GM21447 (cell line): ENCODE measurements at regions not wholly inside any gene's neighbourhood (a gene's known extent, or its start where the extent isn't known, plus 50 kb on each side); places are given as distances from the start of the nearest gene placed in this dataset.
"Not testable (repeated sequence)": the region's sequence is repeated elsewhere in the genome, so short reads cannot be mapped to it uniquely, and the experiment has no call there.

ENCODE experiments used
- ATAC-seq: cut with Tn5 transposase; IDR thresholded peaks from one replicate; pipeline ENCODE4 v1.9.1; 2021; ENCODE audit not compliant: unreplicated experiment

DNA sequence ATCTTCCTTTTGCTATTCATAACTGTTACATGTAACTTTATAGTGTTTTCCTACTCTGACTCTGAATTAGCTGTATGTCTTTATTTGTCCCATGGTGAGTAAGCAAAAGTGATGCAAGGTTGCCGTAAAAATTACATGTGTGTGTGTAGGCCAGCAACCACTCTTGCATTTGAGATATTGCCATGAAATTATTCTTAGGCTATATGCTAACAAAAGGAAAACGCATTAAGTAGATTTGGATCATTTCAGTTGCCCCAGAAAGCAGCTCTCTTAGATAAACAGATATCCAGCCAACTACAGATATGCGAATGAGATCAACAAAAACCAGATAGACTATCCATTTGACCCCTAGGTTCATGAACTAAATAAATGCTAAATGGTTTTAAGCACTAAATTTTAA lies 73.6 kb downstream of the CYLC2 start:
- ATAC-seq: no peak

DNA sequence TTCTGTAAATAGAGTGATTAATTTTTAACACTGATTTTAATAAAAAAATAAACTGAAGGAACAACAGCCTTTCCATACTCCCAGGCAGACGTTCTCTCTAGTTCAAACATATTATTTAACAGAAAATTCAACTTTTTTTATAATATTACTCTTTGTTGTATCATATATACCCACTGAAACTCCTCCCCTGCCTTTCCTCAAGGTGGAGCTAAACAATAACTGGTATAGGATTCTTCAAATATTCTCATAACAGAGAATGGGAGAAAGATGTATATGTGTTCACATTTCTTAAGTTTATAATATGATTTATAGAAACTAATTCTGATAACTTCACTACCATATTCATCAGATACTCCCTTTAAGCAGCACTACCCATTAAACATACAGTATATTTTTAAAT lies 83.4 kb downstream of the CYLC2 start:
- ATAC-seq: no peak

- ATAC-seq: no peak
Measured at GRCh38 chr9:103082494-103082893, 87.4 kb downstream of the CYLC2 start.

DNA sequence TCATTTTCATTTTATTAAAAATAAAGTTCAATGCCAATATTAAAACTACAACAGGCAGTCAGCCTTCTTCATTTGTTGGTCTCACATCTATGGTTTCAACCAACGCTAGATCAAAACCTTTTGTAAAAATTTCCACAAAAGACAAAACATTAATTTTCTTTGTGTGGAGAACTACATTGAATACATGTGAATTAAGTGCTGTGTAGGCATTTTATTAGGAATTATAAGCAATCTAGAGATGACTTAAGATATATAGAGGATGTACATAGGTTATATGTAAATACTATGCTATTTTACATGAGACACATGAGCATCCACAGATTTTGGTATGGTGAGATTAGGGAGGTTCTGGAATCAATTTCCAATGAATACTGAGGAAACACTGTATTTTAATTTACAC lies 94.2 kb downstream of the CYLC2 start:
- ATAC-seq: no peak

GRCh38 chr9:103104101-103104500 lies 109.0 kb downstream of the CYLC2 start:
- ATAC-seq: no peak

DNA sequence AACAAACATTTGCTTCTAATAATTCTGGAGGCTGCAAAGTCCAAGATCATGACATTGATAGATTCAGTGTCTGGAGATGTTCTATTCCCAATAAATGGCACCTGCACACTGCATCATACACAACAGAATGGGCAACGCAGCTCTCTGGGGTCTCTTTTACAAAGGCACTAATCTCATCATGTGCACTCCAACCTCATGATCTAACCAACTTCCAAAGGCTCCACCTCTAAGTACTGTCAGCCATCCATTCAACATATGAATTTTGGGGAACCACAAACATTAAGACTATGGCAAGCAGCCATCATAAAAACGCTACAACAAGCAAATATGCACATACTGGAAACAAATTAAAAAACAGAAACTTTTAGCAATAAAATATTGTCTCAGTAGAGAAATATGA lies 121.1 kb downstream of the CYLC2 start:
- ATAC-seq: no peak

DNA sequence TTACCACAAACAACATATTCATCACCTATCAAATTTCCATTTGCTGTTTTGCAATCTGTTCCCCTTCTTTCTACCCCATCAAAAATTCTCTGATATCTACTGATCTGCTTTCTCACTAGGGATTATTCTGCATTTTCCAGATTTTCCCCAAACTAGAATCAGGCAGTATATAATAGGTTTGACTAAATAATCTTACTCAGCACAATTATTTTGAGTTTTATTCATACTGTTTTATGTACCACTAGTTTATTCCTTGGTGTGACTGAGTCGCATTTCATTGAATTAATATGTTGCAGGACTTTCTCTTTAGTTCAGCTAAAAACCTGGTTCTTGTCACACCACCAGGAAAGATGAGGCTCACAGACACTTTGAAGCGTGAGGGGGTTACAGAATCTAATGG lies 131.4 kb downstream of the CYLC2 start:
- ATAC-seq: no peak

DNA sequence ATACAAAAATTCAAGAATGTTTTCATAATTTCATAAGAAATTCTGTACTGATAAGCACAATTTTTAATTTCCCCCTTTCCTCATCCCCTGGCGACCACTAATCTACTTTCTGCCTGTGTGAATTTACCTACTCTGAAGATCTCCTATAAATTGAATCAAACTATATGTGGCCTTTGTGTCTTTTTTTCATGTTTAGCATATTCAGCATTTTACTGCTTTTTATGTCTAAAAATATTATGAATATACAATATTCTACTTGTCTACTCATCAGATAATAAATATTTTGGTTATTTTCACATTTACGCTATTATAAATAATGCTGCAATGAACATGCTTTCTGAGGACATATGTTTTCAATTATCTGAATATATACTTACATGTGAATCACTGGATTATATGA lies 144.8 kb downstream of the CYLC2 start:
- no peak for ATAC-seq

DNA sequence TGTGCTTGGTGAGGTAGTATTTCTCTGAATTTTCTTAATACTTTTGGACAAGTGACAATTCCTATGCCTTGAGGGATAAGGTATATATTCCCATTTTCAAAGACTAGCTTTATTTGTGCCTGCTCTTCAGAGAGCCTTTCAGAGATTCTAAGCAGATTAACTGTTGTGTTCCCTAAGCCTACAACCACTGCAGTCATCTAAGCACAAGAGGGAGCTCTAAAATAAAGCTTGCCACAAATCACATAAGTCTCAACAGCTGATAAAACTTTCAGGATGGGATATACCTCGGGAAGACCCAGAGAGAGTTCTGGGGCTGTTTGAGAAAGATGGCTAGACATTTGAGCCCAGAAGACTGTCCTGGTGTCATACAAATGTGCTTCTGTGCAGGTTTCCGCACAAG lies 157.3 kb downstream of the CYLC2 start:
- no peak for ATAC-seq

GRCh38 chr9:103167530-103167929 lies 172.4 kb downstream of the CYLC2 start:
- no peak for ATAC-seq

DNA sequence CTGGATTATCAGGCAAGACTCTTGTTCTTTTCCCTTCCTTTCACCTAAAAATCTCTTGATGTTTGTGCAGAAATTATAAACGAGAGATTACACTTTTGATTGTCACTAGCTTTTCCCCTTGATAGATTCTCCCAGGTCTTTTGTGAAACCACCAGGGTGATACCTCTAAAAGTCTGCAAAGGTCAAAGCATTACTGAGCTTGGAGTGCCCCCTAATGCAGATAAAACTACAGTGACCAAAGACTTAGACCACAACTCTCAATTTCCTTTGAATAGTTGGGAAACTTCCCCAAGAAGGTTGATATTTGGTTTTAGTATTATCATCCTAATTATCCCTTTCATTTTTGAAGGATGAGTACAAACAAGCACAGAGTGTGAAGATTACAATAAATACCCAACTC lies 173.1 kb downstream of the CYLC2 start:
- no peak for ATAC-seq

- ATAC-seq: no peak
Measured at GRCh38 chr9:103169798-103170197, 174.7 kb downstream of the CYLC2 start.

GRCh38 chr9:103183701-103184171 lies 188.6 kb downstream of the CYLC2 start:
- ATAC-seq: no peak

DNA sequence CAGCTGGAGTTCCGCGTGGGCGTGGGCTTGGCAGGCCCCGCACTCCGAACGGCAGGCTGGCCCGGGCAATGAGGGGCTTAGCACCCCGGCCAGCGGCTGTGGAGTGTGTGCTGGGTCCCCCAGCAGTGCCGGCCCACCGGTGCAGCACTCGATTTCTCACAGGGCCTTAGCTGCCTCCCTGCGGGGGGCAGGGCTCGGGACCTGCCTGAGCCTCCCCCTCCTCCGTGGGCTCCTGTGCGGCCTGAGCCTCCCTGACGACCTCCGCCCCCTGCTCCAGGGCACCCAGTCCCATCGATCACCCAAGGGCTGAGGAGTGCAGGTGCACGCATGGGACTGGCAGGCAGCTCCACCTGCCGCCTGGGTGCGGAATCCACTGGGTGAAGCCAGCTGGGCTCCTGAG lies 191.8 kb downstream of the CYLC2 start:
- ATAC-seq: no peak

- ATAC-seq: no peak
Measured at GRCh38 chr9:103188781-103189350, 193.7 kb downstream of the CYLC2 start.

DNA sequence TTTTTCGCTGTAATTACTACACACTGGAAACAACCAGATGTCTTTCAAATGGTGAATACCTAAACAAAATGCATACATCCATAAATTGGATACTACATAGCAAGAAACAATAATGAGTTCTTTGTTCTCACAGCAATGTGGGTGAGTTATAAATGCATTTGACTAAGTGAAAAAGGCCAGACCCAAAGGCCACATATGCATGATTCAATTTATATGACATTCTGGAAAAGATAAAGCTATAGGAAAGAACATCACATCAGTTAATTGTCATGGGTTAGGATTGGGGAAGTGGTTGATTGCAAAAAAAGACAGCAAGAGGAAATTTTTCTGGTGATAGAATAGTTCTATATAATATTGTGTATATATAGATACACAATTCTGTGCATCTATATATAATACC lies 198.9 kb downstream of the CYLC2 start:
- ATAC-seq: no peak

DNA sequence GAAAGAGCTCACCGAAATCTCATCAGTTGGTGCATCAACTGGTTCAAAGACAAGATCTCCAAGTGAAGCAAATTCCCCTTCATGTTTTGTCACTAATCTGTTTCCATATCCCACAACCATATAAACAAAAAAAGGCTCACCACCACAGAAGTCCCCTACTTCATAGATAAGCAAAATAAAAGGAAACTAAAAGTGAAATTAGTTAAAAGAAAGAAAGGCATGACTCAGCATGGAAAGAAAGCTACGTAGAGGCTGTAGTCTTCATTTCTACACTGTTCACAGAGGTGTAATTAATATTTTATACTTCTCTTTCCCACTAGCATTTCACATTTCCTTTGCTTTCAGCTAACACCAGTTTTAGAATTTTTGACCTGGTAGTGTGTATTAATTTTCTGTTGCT lies 208.0 kb downstream of the CYLC2 start:
- no peak for ATAC-seq

DNA sequence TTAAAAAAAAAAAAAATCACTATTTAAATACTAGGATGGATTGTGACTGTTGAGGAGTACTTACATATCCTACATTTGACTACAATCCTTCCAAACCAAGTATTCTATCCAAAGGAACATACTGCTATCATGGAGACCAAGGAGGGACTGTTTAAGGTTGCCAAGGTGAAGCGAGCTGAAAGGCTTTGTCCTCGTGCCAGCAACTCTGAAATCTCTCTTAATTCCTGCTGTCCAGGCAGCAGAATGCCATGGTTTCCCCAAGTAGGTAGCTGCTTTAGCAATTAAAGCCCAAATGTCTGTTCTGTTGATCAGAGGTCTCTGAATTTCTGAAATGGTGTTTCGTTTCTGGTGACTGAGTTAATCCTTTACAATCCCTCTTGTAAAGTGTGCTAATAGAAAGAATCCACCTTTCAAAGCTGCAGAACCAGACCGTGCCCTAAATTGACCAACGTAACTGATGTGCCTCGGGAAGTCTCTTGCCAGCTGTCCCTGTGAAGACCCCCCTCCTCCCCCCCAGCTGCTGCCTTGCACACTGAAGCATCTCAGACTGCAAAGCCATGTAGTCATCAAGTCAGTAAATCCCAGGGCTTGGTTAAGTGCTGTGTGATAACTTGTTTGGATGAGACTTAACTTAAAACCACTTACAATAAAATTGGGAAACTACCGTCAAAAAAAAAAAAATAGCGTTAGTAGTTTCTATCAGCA lies 210.9 kb downstream of the CYLC2 start:
- ATAC-seq: not testable (repeated sequence)

DNA sequence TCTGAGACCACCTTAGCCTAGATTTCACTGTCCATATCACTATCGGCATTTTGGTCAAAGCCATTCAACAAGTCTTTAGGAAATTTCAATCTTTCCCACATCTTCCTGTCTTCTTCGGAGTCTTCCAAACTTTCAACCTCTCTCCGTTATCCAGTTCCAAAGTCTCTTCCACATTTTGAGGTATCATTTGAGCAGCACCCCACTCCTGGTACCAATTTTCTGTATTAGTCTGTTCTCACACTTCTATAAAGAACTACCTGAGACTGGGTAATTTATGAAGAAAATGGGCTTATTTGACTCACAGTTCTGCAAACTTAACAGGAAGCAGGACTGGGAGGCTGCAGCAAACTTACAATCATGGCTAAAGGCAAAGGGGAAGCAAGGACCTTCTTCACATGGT lies 215.5 kb downstream of the CYLC2 start:
- ATAC-seq: no peak

DNA sequence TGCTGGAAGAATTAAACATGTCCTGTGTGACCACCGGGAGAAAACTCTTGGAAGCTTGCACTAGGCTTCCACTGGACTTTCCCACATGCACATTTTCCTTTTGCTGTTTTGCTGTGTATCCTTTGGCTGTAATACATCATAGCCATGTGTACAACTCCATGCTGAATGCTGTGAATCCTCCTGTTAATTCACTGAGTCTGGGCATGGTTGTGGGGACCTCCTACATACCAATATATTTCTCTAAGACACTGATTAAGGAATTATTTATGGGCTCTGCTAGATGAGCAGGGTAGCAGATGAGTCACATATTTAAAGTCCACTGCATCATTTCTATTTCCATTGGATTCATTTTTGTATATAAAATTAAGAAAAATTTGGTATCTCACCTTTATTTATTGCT lies 220.1 kb downstream of the CYLC2 start:
- no peak for ATAC-seq

GRCh38 chr9:103225702-103226646 lies 230.8 kb downstream of the CYLC2 start:
- ATAC-seq: no peak

GRCh38 chr9:103226647-103227013 lies 231.5 kb downstream of the CYLC2 start:
- no peak for ATAC-seq
